ENCODE measurements at regions not wholly inside any gene's neighbourhood (a gene's known extent, or its start where the extent isn't known, plus 50 kb on each side); places are given as distances from the start of the nearest gene placed in this dataset.
"Not testable (repeated sequence)": the region's sequence is repeated elsewhere in the genome, so short reads cannot be mapped to it uniquely, and the experiment has no call there.

DNA sequence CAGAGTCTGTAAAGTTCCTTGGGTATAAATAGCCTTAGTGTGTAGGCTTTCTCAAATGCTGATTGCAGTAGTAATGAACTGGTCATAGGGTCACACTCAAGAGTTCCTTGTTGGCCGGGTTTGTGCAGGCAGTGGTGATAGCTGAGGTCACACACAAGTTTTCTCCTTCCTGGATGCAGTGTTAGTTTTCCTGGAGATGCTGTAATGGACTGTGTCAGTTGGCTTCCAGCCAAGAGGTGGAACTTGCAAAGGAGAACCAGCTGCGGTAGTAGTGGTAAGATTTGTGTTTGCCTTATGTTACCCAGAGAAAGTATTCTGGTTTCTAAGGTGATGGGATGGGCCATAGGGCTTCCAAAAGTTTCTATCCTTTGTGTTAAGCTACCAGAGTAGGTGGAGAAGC lies 409.8 kb upstream of the FRG1 start:
- WGBS, 2 donors, result 30 to 49% methylated on average over 2 of the region's 2 CpGs
- TF ChIP-seq, protein P1, sequence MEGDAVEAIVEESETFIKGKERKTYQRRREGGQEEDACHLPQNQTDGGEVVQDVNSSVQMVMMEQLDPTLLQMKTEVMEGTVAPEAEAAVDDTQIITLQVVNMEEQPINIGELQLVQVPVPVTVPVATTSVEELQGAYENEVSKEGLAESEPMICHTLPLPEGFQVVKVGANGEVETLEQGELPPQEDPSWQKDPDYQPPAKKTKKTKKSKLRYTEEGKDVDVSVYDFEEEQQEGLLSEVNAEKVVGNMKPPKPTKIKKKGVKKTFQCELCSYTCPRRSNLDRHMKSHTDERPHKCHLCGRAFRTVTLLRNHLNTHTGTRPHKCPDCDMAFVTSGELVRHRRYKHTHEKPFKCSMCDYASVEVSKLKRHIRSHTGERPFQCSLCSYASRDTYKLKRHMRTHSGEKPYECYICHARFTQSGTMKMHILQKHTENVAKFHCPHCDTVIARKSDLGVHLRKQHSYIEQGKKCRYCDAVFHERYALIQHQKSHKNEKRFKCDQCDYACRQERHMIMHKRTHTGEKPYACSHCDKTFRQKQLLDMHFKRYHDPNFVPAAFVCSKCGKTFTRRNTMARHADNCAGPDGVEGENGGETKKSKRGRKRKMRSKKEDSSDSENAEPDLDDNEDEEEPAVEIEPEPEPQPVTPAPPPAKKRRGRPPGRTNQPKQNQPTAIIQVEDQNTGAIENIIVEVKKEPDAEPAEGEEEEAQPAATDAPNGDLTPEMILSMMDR (IDR thresholded peaks at IDR 0.05), result no peak
- TF ChIP-seq POLR2A (IDR thresholded peaks at IDR 0.05), result no peak
- intact Hi-C loops (cut with DNase I; ENCODE audit: low total_unique reads), result no loop called here
- H3K4me3 ChIP-seq (ENCODE audit: low read depth, poor library complexity, severe bottlenecking), result no peak overlapping the region
- DNase-seq (ENCODE audit: low spot score in 2 of 2), result no peak

DNA sequence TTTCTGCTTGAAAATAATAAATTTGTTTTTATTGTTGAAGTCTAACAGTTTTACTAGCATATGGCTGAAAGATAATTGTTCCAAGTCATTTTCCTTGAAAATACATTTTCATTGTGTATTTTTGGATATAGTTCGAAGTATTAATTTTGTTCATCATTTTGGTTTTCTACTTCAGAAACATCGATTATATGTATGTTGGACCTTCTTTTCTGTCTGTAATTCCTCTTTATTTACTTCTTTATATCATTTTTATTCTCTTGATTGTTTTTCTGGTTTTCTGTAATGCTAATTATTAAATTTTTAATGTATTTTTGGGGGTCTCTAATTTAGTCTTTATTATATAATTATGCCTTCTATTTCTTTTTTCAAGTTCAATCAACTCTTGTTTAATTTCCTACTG lies 407.1 kb upstream of the FRG1 start:
- no peak for DNase-seq (ENCODE audit: low spot score in 2 of 2)
- H3K4me3 ChIP-seq (ENCODE audit: low read depth, poor library complexity, severe bottlenecking), result no peak overlapping the region
- intact Hi-C loops (cut with DNase I; ENCODE audit: low total_unique reads), result no loop called here
- WGBS, 2 donors, result 95 to 98% methylated on average over 2 of the region's 2 CpGs
- TF ChIP-seq, protein P1 (IDR thresholded peaks at IDR 0.05), result no peak
- no peak for TF ChIP-seq POLR2A (IDR thresholded peaks at IDR 0.05)

DNA sequence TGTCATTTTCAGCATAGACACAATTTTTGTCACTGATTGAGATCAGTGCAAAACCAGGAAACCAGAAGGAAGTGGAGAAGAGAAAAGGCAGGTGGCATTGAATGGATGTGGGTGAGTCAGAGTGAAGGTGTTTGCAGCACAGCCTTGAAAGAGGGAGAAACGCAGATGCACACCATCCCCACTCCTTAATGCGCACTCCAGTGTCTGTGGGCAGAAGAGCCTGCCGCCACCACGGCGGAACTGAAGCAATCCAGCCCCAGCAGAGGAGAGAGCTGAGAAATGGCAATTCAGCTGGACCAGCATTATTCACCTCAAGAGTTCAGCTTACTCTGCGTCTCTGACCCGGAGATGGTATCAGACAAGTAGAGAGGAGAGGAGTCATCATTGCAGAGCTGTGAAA lies 393.1 kb upstream of the FRG1 start:
- TF ChIP-seq POLR2A (IDR thresholded peaks at IDR 0.05), result no peak
- TF ChIP-seq, protein P1 (IDR thresholded peaks at IDR 0.05), result no peak
- WGBS, 2 donors, result 89 to 91% methylated on average over 7 of the region's 7 CpGs
- no peak overlapping the region for H3K4me3 ChIP-seq (ENCODE audit: low read depth, poor library complexity, severe bottlenecking)
- no peak for DNase-seq (ENCODE audit: low spot score in 2 of 2)
- intact Hi-C loops (cut with DNase I; ENCODE audit: low total_unique reads), result no loop called here

DNA sequence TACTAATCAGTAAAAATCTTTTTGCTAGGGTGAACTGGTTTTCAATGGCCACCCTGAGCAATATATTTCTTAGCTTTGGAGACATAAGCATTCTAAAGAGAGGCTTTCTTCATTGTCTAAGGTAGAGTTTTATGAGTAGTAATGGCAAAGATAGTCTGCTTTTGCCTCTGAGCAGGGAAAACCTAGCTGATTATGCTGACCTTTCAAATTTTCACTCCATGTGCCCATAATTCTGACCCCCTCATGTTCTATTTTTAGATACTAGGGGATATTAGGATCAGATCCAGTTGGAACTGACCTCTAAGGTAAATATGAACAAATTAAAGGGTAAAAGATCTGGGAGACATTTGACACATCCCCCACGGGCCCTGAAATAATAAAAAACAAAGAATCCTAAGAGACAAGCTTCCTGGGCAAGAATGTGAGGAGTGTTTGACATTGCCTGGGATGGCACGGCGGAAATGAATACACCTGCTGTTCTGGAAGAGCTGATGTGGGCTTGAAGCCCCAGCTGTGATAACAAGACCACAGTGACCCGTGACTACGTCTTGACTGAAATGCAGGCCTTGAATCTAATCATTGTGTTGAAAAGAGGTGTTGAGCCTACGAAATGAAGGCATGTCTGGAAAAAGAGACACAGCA lies 392.1 kb upstream of the FRG1 start:
- DNase-seq (ENCODE audit: low spot score in 2 of 2), result no peak
- intact Hi-C loops (cut with DNase I; ENCODE audit: low total_unique reads), result no loop called here
- WGBS, 2 donors, result 72 to 77% methylated on average over 6 of the region's 6 CpGs
- no peak for TF ChIP-seq POLR2A (IDR thresholded peaks at IDR 0.05)
- TF ChIP-seq, protein P1 (IDR thresholded peaks at IDR 0.05), result no peak
- H3K4me3 ChIP-seq (ENCODE audit: low read depth, poor library complexity, severe bottlenecking), result no peak overlapping the region

DNA sequence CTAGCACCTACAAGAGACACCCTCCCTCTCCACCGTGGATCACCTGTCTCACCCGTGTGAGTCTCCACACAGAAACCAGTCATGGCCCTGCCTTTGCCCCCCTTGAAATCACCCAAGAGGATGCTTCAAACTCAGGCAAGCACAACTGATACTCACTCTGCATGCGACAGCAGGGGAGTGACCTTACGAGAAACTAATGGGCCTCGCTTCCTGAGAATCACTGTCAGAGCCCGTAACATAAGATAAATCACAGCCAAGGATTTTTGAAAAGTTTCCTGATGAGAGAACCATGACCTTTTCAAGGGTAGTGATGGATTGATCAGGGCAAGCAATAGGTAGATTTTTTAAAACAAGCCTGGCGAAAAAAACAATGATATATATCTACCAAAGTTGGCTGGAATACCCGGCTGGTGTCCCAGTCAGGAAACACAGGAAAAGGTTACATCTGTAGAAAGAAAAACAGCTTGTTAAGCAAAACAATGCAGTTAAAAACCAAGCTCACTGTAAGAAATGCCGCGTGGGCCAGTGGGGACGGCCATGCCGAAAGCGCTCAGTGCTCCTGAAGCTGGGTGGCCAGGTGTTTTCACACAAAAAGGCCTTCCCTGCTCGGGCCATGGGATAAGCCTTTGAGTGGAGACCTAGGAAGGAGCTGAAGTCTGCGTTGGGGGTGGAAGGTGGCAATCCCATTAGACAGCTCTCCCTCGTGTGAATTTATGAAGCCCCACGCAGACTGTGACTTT lies 388.6 kb upstream of the FRG1 start:
- H3K4me3 ChIP-seq (ENCODE audit: low read depth, poor library complexity, severe bottlenecking); intact Hi-C loops (cut with DNase I; ENCODE audit: low total_unique reads); DNase-seq (ENCODE audit: low spot score in 2 of 2): not testable (repeated sequence)
- 75 to 86% methylated on average over 17 of the region's 17 CpGs for WGBS, 2 donors

DNA sequence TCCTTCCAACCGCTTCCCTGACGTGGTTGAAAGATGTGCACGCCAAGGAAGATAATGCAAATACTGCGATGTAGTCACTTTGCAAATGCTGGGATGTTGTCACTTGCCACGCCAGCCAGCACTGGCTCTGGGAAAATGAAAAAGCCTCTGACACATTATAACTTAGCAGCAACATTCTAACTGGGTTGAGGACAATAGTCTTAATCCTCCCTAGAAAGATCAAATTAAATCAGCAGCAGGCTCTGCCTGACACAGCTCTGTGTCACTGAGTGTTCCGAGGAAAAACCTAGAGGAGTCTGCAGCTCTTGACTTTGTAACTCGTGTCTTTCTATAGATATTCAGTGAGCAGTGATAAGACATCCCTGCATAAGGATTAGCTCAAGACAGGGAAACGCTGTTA lies 380.1 kb upstream of the FRG1 start:
- intact Hi-C loops (cut with DNase I; ENCODE audit: low total_unique reads); H3K4me3 ChIP-seq (ENCODE audit: low read depth, poor library complexity, severe bottlenecking); DNase-seq (ENCODE audit: low spot score in 2 of 2): not testable (repeated sequence)
- 67 to 68% methylated on average over 8 of the region's 8 CpGs for WGBS, 2 donors

DNA sequence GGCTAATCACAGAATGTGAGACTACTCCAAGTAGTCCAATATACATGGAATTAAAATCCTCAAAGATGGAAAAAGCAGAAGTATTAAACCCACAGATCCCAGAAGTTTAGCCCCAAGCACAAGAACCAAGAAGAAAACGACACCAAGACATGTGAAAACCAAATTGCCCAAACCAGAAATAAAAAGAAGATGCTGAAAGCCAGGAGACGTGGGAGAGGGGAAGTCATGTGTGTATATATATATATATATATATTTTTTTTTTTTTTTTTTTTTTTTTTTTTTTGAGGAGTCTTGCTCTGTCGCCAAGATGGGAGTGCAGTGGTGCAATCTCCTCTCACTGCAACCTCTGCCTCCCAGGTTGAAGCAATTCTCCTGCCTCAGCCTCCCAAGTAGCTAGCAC lies 376.9 kb upstream of the FRG1 start:
- intact Hi-C loops (cut with DNase I; ENCODE audit: low total_unique reads), result not testable (repeated sequence)
- 53 to 60% methylated on average over 3 of the region's 3 CpGs for WGBS, 2 donors

DNA sequence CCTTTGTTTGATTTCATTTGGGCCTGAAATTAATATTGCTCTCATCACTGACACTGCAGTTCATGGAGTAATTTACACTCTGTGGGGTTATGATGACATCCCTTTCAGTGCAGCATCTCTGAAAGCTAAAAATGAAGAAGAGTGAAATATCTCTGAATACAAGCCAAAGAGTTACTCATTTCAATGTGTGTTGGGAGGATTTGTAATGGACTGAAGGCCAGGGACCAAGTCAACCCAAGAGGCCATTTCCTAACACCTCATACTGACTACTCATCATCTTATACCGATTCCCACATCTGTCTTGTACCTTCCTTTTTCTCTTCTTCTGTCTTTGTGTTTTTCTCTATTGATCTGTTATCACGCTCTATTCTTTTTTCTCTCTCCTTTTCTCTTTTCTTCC lies 374.4 kb upstream of the FRG1 start:
- 80 to 84% methylated on average over 2 of the region's 2 CpGs for WGBS, 2 donors
- intact Hi-C loops (cut with DNase I; ENCODE audit: low total_unique reads), result not testable (repeated sequence)

More for the DNA sequence above, 376.9 kb upstream of the FRG1 start:
- not testable (repeated sequence) for H3K4me3 ChIP-seq (ENCODE audit: low read depth, poor library complexity, severe bottlenecking); DNase-seq (ENCODE audit: low spot score in 2 of 2)

DNA sequence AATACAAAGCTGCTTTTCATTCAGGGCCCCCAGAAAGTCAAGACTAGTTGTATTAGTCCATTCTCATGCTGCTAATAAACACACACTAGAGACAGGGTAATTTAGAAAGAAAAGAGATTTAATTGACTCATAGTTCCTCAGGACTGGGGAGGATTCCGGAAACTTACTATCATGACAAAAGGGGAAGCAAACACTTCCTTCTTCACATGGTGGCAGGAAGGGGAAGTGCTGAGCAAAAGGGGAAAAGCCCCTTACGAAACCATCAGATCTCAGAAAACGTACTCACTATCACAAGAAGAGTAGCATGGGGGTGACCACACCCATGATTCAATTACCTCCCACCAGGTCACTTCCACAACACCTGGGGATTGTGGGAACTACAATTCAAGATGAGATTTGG lies 373.8 kb upstream of the FRG1 start:
- intact Hi-C loops (cut with DNase I; ENCODE audit: low total_unique reads); H3K4me3 ChIP-seq (ENCODE audit: low read depth, poor library complexity, severe bottlenecking); DNase-seq (ENCODE audit: low spot score in 2 of 2): not testable (repeated sequence)
- 68 to 72% methylated on average over 3 of the region's 3 CpGs for WGBS, 2 donors

More for the DNA sequence above, 374.4 kb upstream of the FRG1 start:
- DNase-seq (ENCODE audit: low spot score in 2 of 2); H3K4me3 ChIP-seq (ENCODE audit: low read depth, poor library complexity, severe bottlenecking): not testable (repeated sequence)

DNA sequence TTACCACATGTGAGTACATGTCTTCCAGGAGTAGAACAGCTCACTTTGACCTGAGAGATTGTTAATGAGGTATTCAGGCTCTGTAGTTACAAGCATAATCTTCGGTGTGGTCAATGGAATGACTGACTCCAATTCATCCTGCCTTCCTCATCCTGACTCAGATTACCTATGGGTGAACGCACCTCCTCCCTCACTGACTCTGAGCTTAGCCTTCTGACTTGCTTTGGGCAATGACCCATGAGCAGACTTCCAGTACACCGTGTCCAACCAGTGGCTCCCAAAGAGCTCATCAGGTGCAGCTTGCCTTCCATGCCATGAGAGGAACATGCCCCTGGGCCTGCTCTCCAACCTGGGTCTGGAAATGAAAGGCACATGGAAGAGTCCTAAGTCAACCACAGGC lies 361.0 kb upstream of the FRG1 start:
- DNase-seq (ENCODE audit: low spot score in 2 of 2); H3K4me3 ChIP-seq (ENCODE audit: low read depth, poor library complexity, severe bottlenecking); intact Hi-C loops (cut with DNase I; ENCODE audit: low total_unique reads): not testable (repeated sequence)
- 57 to 58% methylated on average over 3 of the region's 3 CpGs for WGBS, 2 donors

All from lower leg skin (tissue), 4 donors.